ENCODE measurements at regions not wholly inside any gene's neighbourhood (a gene's known extent, or its start where the extent isn't known, plus 50 kb on each side); places are given as distances from the start of the nearest gene placed in this dataset.

DNA sequence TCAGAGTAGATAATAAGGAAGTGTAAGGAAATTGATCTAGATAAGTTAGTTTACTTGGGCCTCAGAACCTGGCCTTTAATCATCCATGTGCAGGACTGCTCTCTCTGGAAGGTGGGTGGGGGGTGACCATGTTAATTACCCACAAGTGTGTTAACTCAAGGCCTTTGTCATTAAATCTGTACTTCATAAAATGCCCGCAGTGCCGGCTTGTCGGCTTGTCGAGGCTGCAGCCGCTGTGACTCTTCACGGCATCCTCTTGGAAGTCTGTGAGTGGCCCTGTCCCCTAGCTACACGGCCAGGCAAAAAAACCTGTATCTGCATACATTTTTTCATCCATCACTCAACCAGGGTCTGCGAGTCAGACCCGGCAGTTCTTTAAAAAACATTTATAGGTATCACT, 70.9 kb upstream of the ASCC3 start:
- TF ChIP-seq, protein P1, sequence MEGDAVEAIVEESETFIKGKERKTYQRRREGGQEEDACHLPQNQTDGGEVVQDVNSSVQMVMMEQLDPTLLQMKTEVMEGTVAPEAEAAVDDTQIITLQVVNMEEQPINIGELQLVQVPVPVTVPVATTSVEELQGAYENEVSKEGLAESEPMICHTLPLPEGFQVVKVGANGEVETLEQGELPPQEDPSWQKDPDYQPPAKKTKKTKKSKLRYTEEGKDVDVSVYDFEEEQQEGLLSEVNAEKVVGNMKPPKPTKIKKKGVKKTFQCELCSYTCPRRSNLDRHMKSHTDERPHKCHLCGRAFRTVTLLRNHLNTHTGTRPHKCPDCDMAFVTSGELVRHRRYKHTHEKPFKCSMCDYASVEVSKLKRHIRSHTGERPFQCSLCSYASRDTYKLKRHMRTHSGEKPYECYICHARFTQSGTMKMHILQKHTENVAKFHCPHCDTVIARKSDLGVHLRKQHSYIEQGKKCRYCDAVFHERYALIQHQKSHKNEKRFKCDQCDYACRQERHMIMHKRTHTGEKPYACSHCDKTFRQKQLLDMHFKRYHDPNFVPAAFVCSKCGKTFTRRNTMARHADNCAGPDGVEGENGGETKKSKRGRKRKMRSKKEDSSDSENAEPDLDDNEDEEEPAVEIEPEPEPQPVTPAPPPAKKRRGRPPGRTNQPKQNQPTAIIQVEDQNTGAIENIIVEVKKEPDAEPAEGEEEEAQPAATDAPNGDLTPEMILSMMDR (IDR thresholded peaks at IDR 0.05; ENCODE audit: low read depth, low read length, poor library complexity, severe bottlenecking), result no peak
- no peak for TF ChIP-seq EZH2phosphoT487 (IDR thresholded peaks at IDR 0.05; ENCODE audit: borderline replicate concordance, low read length)
